IPS-NIHi7 (cell line): ENCODE measurements at regions not wholly inside any gene's neighbourhood (a gene's known extent, or its start where the extent isn't known, plus 50 kb on each side); places are given as distances from the start of the nearest gene placed in this dataset.

Experiments used
- DNase-seq: peaks from one replicate; pipeline ENCODE4 v3.0.0; 2012; ENCODE audit warnings: mixed read lengths; ENCODE audit errors: extremely low spot score

DNA sequence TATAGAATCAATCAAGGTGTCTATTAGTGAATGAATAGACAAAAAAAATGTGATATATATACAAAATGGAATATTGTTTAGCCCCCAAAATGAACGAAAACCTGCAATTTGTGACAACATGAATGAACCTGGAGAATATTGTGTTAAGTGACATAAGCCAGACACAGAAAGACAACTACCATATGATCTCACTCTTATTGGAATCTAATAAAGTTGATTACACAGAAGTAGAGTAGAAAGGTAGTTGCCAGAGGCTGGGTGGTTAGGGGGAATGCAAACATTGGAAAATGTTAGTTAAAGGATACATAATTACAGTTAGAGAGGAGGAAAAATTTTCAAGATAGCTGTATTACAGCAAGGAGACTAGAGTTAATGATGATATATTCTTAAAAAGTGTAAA, 1962.3 kb downstream of the EFNA5 start:
- DNase-seq, result no peak

DNA sequence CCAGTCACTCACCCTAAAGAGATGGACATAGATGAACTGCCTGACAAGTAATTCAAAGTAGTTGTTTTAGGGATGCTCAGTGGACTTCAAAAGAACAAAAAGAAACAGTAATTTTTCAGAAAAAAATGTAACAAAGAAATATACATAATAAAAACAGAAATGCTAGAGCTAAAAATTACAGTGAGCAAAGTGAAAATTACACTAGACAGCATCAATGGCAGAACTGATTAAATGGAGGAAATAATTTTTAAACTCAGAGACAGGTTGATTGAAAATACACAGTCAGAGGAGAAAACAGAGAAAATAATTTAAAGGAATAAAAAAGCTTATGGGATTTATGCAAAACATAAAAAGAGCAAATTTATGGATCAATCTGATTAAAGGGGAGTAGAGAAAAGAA, 1968.4 kb downstream of the EFNA5 start:
- DNase-seq, result no peak

- DNase-seq, result no peak
Measured at GRCh38 chr5:105696440-105696839, 1974.3 kb downstream of the EFNA5 start.

GRCh38 chr5:105695941-105696340, 1974.8 kb downstream of the EFNA5 start:
- DNase-seq, result peak; percentile 32

DNA sequence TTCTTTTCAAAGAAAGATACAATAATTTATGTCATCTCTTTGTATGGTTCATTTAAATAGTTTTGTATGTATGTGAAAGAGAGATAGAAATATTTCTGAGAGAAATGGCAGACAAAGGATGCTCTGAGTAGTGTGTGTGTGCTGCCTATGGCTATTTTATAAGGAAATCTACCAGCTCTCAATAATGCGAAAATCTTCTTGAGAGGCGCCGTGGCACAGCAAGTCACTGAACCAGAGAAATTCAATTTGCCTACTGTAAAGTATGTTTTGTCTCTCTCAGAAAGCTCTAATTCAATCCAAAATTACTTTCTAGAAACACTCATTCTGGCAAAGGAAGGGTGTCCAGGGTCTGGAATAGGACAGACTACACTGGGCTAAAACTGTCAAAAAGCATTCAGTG, 1981.1 kb downstream of the EFNA5 start:
- no peak for DNase-seq

DNA sequence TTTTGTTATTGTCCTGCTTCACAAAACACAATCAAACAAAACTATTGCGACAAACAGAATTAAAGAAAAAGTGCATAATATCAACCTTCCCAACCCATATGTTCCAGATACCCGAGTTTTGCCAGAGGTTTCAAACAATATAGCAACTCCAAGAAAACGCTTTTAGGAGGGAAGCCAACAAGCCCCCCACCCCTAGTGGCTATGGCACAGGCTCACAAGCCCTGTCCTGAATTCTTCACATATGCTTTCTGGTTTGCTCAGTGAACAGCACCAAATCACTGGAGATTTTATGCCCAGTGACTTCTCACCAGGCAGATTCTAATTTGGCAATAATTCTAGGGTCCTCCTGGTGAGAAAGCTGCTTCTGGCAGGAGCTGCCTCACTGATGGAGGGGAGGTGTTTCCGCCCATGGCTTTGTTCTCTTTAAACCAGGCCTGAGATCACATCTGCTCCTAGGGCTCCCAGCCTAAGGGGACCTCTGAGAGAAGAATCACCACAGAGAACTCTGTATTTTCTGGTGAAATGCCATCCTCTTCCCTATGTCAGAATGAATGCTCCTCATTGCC, 1982.4 kb downstream of the EFNA5 start:
- DNase-seq, result peak; percentile 13

DNA sequence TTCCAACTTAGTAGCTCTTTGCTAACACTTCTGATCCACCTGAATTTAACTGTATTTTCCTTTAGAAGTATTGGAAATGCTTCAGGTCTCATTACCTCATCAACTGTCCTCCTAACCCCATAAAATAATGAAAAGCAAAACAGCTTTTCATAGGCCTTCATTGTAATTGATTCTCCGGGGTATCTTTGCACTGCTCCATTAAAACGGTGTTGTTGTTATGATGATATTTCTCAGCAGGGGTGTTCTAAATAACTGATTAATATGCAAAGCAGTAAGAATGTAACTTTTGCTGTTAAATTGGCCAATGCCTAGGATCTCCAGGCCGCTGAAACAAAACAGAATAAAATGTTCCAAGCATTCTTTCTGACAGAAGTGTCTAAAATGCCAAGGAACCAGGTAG, 1983.2 kb downstream of the EFNA5 start:
- DNase-seq, result no peak

GRCh38 chr5:105685884-105686283, 1984.9 kb downstream of the EFNA5 start:
- DNase-seq, result no peak

GRCh38 chr5:105684799-105685198, 1985.9 kb downstream of the EFNA5 start:
- no peak for DNase-seq

GRCh38 chr5:105680858-105681475, 1989.8 kb downstream of the EFNA5 start:
- no peak for DNase-seq

DNA sequence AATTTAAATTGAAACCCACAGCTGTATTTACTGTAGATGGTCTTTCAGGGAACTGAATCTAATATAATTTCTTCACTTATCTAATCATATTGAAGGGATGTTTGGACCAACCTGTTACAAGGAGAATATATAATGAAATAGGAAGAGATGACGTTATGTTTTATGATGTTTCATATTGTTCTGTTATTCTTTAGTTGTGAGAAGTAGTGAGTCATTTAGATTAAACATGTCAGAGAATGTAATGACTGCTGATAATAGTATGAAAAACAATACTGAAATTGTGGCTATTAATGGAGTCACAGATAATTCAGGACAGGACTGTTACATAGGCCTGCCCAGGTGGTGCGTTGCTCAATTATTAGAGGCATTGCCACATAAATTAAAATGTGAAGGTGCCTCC, 1993.4 kb downstream of the EFNA5 start:
- DNase-seq, result no peak

- DNase-seq, result no peak
Measured at GRCh38 chr5:105670596-105670995, 2000.1 kb downstream of the EFNA5 start.

GRCh38 chr5:105663671-105664070, 2007.1 kb downstream of the EFNA5 start:
- DNase-seq, result no peak

- no peak for DNase-seq
Measured at GRCh38 chr5:105659396-105659795, 2011.3 kb downstream of the EFNA5 start.

DNA sequence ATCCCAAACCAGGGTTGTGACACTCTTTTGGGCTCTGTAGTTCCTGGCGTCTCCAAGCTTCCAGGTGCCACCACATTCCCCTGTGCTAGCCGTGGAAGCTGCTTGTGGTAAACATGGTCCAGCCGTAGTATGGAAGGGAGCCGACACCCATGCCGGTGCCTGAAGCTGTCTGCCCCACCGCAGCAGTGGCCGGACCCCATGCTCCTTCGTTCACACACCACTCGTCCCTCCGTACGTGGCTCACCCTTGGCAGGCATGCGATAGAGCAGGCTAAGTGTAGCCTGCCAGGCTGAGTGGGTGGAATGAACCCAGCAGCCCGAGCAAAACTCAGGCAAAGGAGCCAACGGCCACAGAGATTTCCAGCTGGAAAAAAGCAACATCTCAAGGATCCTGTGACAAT, 2030.4 kb downstream of the EFNA5 start:
- no peak for DNase-seq

GRCh38 chr5:105639511-105639910, 2031.2 kb downstream of the EFNA5 start:
- no peak for DNase-seq

- DNase-seq, result peak; percentile 61
Measured at GRCh38 chr5:105639068-105639467, 2031.7 kb downstream of the EFNA5 start.

DNA sequence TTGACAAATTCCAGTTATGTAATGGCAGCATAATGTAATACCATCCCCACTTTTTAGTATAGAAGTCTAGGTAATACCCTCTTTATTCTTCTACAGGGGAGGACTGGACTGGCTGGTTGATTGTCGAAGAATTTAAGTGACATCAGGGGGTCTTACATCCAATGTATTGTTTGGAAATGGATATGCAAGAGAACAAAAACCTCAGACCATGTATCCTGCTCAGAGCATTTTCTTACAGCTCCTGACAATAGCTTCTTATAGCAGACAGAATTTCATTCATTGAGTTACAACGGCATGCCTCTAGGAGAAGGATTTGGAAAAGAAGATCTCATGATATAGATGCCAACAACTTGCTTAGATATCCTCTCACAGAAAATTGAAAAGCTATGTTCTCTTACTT, 2032.3 kb downstream of the EFNA5 start:
- no peak for DNase-seq

- DNase-seq, result no peak
Measured at GRCh38 chr5:105632043-105632442, 2038.7 kb downstream of the EFNA5 start.

GRCh38 chr5:105630803-105631202, 2039.9 kb downstream of the EFNA5 start:
- no peak for DNase-seq

DNA sequence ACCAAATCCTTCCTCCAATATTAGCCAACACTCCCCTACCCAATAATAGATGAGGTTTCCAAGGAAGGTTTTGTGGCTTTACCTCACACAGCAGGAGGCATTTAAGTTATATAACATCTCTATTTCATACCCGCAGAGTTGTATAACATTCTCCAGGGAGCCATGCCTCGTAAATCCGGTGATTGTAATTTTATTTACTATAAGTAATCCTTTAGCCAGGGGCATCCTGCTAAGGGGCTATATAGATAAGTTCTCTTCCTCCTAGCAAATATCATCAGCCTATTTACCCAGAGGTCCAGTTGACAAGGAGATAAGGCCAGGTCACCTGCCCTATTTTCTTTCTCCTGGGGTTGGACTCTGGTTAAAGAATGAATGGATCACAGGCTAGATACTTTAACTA, 2051.0 kb downstream of the EFNA5 start:
- DNase-seq, result no peak

GRCh38 chr5:105617436-105618215, 2053.1 kb downstream of the EFNA5 start:
- no peak for DNase-seq

GRCh38 chr5:105616599-105616998, 2054.0 kb upstream of the NUDT12 start:
- DNase-seq, result no peak
